Esophagus squamous epithelium (tissue), 4 donors: ENCODE measurements at regions not wholly inside any gene's neighbourhood (a gene's known extent, or its start where the extent isn't known, plus 50 kb on each side); places are given as distances from the start of the nearest gene placed in this dataset.

ENCODE experiments used
- CTCF ChIP-seq, 6 experiments: fragments of 450-650 bp in 4 of 6; fragments of 200-600 bp in 2 of 6; sonication (generic) in 2 of 6; IDR thresholded peaks; one replicate each; pipeline ENCODE4 v1.5.1; 2016 to 2019; ENCODE audit warnings: antibody characterized with exemption in 6 of 6, mild to moderate bottlenecking in 4 of 6, moderate library complexity in 4 of 6
- POLR2A ChIP-seq, 4 donors: fragments of 450-650 bp; IDR thresholded peaks; one replicate each; pipeline ENCODE4 v1.6.1; 2017; ENCODE audit warnings: antibody characterized with exemption in 4 of 4, mild to moderate bottlenecking in 4 of 4, moderate library complexity in 3 of 4

- TF ChIP-seq CTCF (IDR thresholded peaks at IDR 0.05) = no peak
- TF ChIP-seq POLR2A (IDR thresholded peaks at IDR 0.05) = no peak
Observed at GRCh38 chr12:91380631-91381030, 198.0 kb upstream of the DCN start.
